ENCODE measurements at regions not wholly inside any gene's neighbourhood (a gene's known extent, or its start where the extent isn't known, plus 50 kb on each side); places are given as distances from the start of the nearest gene placed in this dataset.

GRCh38 chr2:234814374-234814773 is 137.4 kb upstream of the SH3BP4 start:
- TF ChIP-seq CTCF (conservative IDR thresholded peaks at IDR 0.05): no peak
- H2BK12ac ChIP-seq (ENCODE audit: insufficient read length, low read depth, low read length): no peak overlapping the region
- no peaks in the 10 kb centered on the region for H3K27me3 ChIP-seq (ENCODE audit: insufficient read depth, low read length)
- H2BK20ac ChIP-seq (ENCODE audit: low read depth, low read length, poor library complexity, severe bottlenecking): no peak overlapping the region
- Mint-ChIP-seq H3K4me1 (peaks cover 10 to 12% of the 10 kb centered on the region in 2 experiments), H3K36me3 (ENCODE audit: insufficient read depth in 1 of 3, low read depth in 3 of 3) (no peaks in the 10 kb centered on the region), H3K27me3 (ENCODE audit: low read depth) (peaks cover 7% of the 10 kb centered on the region), H3K27ac (no peak overlapping the region), H3K9me3 (no peaks in the 10 kb centered on the region), H3K4me3 (no peak overlapping the region)
- H3K18ac ChIP-seq (ENCODE audit: insufficient read length, low read depth, low read length): no peak overlapping the region
- no peaks in the 10 kb centered on the region for H3K79me2 ChIP-seq (ENCODE audit: insufficient read depth, low read length)
- H2AK5ac ChIP-seq (ENCODE audit: insufficient read length, low read length): no peak overlapping the region
- H4K5ac ChIP-seq (ENCODE audit: insufficient read length, low read depth, low read length): no peak overlapping the region
- H2AFZ ChIP-seq (ENCODE audit: low read length): no peak overlapping the region
- no peak overlapping the region for H2BK120ac ChIP-seq (ENCODE audit: low read depth, low read length, poor library complexity, severe bottlenecking)
- H4K20me1 ChIP-seq (ENCODE audit: control insufficient read depth, insufficient read depth, insufficient read length): no peaks in the 10 kb centered on the region
- no peak overlapping the region for H3K9ac ChIP-seq (ENCODE audit: extremely low read depth, insufficient read length, low read length)
- H3K56ac ChIP-seq (ENCODE audit: insufficient read length, low read depth, low read length): no peak overlapping the region
- no peak overlapping the region for H4K8ac ChIP-seq (replicated peaks; ENCODE audit: insufficient read length, low read depth, low read length)
- WGBS (ENCODE audit: extremely low coverage, insufficient read length, low lambda C conversion rate): no CpG with 5 or more reads among the region's 5 CpGs
- no peaks in the 10 kb centered on the region for H3K79me1 ChIP-seq (ENCODE audit: insufficient read depth, low read depth, low read length, poor library complexity, severe bottlenecking)
- H3K4me2 ChIP-seq (ENCODE audit: insufficient read depth, insufficient read length, low read length): no peak overlapping the region
- no peak overlapping the region for H3K27ac ChIP-seq (ENCODE audit: insufficient read length, low read depth, low read length)
- no peak for DNase-seq
- no peak overlapping the region for H3K23ac ChIP-seq (ENCODE audit: insufficient read length, low read depth, low read length)
- no peaks in the 10 kb centered on the region for H3K23me2 ChIP-seq (ENCODE audit: insufficient read length, low read depth, low read length, poor library complexity, severe bottlenecking)
- no peak overlapping the region for H3T11ph ChIP-seq (ENCODE audit: low read length)
- H2BK15ac ChIP-seq (ENCODE audit: low read depth, low read length): no peak overlapping the region
- H2BK5ac ChIP-seq (ENCODE audit: insufficient read length, low read length): no peak overlapping the region
- no peaks in the 10 kb centered on the region for H3K9me3 ChIP-seq (ENCODE audit: control insufficient read depth, low read depth, low read length)
- no peak overlapping the region for H4K91ac ChIP-seq (ENCODE audit: insufficient read length, low read depth, low read length)
- H3K4me1 ChIP-seq (ENCODE audit: insufficient read depth, low read length): no peaks in the 10 kb centered on the region
- H3K14ac ChIP-seq (ENCODE audit: insufficient read depth, low read length): no peak overlapping the region
- no peak overlapping the region for H3K4ac ChIP-seq (ENCODE audit: low read depth, low read length)
